Loucy (cell line): ENCODE measurements at regions not wholly inside any gene's neighbourhood (a gene's known extent, or its start where the extent isn't known, plus 50 kb on each side); places are given as distances from the start of the nearest gene placed in this dataset.

Experiments
- H2AFZ ChIP-seq: fragments of 200-600 bp; sonication (generic); 2 replicates; pipeline ENCODE4 v1.6.0; 2016; ENCODE audit warnings: antibody characterized with exemption, mild to moderate bottlenecking, low read length, moderate library complexity
- H3F3A ChIP-seq: fragments of 200-600 bp; 2 replicates; pipeline ENCODE4 v1.6.0; 2016; ENCODE audit warnings: antibody characterized with exemption, low read depth, mild to moderate bottlenecking
- H3K27me3 ChIP-seq: fragments of 200-600 bp; sonication (generic); 2 replicates; pipeline ENCODE4 v1.6.1; 2014; ENCODE audit warnings: low read length, mild to moderate bottlenecking; ENCODE audit not compliant: insufficient read depth, poor library complexity, severe bottlenecking
- H3K36me3 ChIP-seq: fragments of 200-600 bp; sonication (generic); 2 replicates; pipeline ENCODE4 v1.6.1; 2016; ENCODE audit warnings: low read length; ENCODE audit not compliant: insufficient read depth
- H3K4me1 ChIP-seq: fragments of 200-600 bp; sonication (generic); 2 replicates; pipeline ENCODE4 v1.5.1; 2014; ENCODE audit warnings: low read length, mild to moderate bottlenecking; ENCODE audit not compliant: insufficient read depth, poor library complexity, severe bottlenecking
- H3K4me2 ChIP-seq: fragments of 200-600 bp; sonication (generic); 2 replicates; pipeline ENCODE4 v1.6.0; 2014; ENCODE audit warnings: antibody characterized with exemption, low read length, low read depth, mild to moderate bottlenecking; ENCODE audit not compliant: poor library complexity, severe bottlenecking
- H3K4me3 ChIP-seq: fragments of 200-600 bp; sonication (generic); 2 replicates; pipeline ENCODE4 v1.5.1; 2014; ENCODE audit warnings: low read length, mild to moderate bottlenecking, mixed read lengths; ENCODE audit not compliant: poor library complexity, severe bottlenecking
- H3K79me2 ChIP-seq: fragments of 200-600 bp; sonication (generic); 2 replicates; pipeline ENCODE4 v1.6.1; 2014; ENCODE audit warnings: low read length; ENCODE audit not compliant: insufficient read depth
- H3K9ac ChIP-seq: fragments of 200-600 bp; sonication (generic); 2 replicates; pipeline ENCODE4 v1.6.0; 2014; ENCODE audit warnings: mild to moderate bottlenecking, low read depth, low read length, moderate library complexity; ENCODE audit not compliant: poor library complexity, severe bottlenecking
- H3K9me2 ChIP-seq: fragments of 200-600 bp; sonication (generic); replicated peaks from 2 replicates; pipeline ENCODE4 v1.6.1; 2016; ENCODE audit warnings: low read depth, low read length, mixed read lengths
- H3K9me3 ChIP-seq: fragments of 200-600 bp; sonication (generic); 2 replicates; pipeline ENCODE4 v1.6.1; 2014; ENCODE audit warnings: mild to moderate bottlenecking, antibody characterized with exemption, low read length, low read depth; ENCODE audit not compliant: insufficient read depth
- H4K20me1 ChIP-seq: fragments of 200-600 bp; sonication (generic); 2 replicates; pipeline ENCODE4 v1.6.0; 2014; ENCODE audit warnings: antibody characterized with exemption, low read length, mild to moderate bottlenecking; ENCODE audit not compliant: insufficient read depth, poor library complexity, severe bottlenecking
- EZH2phosphoT487 ChIP-seq: fragments of 200-600 bp; IDR thresholded peaks from 2 replicates; pipeline ENCODE4 v1.6.1; 2018; ENCODE audit warnings: antibody characterized with exemption, mild to moderate bottlenecking, moderate library complexity, borderline replicate concordance
- TF ChIP-seq, protein P1 (sequence below): fragments of 200-600 bp; sonication (generic); conservative IDR thresholded peaks from 2 replicates; pipeline ENCODE4 v1.5.1; 2014; ENCODE audit warnings: mild to moderate bottlenecking, antibody characterized with exemption, low read length

DNA sequence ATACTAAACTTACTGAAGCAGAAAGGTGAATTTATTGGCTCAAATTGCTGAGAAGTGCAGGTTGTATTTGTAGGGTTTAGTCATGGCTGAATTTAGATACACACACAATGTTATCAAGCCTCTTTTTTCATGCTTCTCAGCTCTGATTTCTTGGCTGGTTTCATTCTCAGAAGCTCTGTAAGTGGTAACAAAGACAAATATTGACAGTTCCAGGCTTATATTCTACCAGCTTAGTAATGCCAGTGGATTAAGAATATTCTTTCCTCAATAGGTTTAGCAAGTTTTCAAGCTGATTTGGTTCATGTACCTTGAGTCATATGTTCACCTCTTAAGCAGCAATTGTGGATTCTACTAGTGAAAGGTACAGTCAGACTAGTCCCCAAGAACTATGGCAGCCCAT lies 52.1 kb upstream of the PKIB start:
- Histone ChIP-seq H3K4me1 (no peaks in the 10 kb centered on the region), H3F3A (no peaks in the 10 kb centered on the region), H3K9ac (no peak overlapping the region), H3K9me2 (no peaks in the 10 kb centered on the region), H3K36me3 (no peaks in the 10 kb centered on the region), H3K9me3 (no peaks in the 10 kb centered on the region), H3K79me2 (no peaks in the 10 kb centered on the region), H3K4me3 (no peak overlapping the region), H2AFZ (no peak overlapping the region), H4K20me1 (no peaks in the 10 kb centered on the region), H3K27me3 (no peaks in the 10 kb centered on the region), H3K4me2 (no peak overlapping the region)
- TF ChIP-seq EZH2phosphoT487 = no peak
- TF ChIP-seq, protein P1, sequence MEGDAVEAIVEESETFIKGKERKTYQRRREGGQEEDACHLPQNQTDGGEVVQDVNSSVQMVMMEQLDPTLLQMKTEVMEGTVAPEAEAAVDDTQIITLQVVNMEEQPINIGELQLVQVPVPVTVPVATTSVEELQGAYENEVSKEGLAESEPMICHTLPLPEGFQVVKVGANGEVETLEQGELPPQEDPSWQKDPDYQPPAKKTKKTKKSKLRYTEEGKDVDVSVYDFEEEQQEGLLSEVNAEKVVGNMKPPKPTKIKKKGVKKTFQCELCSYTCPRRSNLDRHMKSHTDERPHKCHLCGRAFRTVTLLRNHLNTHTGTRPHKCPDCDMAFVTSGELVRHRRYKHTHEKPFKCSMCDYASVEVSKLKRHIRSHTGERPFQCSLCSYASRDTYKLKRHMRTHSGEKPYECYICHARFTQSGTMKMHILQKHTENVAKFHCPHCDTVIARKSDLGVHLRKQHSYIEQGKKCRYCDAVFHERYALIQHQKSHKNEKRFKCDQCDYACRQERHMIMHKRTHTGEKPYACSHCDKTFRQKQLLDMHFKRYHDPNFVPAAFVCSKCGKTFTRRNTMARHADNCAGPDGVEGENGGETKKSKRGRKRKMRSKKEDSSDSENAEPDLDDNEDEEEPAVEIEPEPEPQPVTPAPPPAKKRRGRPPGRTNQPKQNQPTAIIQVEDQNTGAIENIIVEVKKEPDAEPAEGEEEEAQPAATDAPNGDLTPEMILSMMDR = no peak
